ENCODE measurements at regions not wholly inside any gene's neighbourhood (a gene's known extent, or its start where the extent isn't known, plus 50 kb on each side); places are given as distances from the start of the nearest gene placed in this dataset.

DNA sequence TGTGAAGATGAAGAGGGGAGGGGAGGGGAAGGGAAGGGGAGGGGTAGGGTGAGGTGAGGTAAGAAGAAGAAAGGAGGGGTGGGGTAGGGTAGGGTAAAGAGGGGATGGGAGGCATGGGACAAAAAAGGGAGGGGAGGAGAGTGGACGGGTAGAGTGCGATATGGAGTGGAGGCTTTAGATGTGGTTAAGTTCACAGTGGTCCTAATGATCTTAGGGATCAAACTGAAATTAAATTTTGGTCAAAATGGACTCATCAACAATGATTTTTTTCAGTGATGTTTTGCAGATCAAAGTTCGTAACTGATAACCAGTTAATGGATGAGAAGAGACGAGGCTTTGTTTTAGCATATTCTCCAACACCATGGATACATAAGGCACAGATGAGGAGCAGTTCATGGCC lies 513.9 kb upstream of the ACVR2A start:
- TF ChIP-seq POLR2AphosphoS5 (IDR thresholded peaks at IDR 0.05) (no peak), CTCF (IDR thresholded peaks at IDR 0.05) (no peak), EP300 (IDR thresholded peaks at IDR 0.05) (no peak)

All from sigmoid colon (tissue), 4 donors.